ENCODE measurements at regions not wholly inside any gene's neighbourhood (a gene's known extent, or its start where the extent isn't known, plus 50 kb on each side); places are given as distances from the start of the nearest gene placed in this dataset.
"Not testable (repeated sequence)": the region's sequence is repeated elsewhere in the genome, so short reads cannot be mapped to it uniquely, and the experiment has no call there.

- DNase-seq (ENCODE audit: low spot score), result not testable (repeated sequence)
These were observed 145.6 kb upstream of the LMCD1 start for GRCh38 chr3:8356066-8356465.

DNA sequence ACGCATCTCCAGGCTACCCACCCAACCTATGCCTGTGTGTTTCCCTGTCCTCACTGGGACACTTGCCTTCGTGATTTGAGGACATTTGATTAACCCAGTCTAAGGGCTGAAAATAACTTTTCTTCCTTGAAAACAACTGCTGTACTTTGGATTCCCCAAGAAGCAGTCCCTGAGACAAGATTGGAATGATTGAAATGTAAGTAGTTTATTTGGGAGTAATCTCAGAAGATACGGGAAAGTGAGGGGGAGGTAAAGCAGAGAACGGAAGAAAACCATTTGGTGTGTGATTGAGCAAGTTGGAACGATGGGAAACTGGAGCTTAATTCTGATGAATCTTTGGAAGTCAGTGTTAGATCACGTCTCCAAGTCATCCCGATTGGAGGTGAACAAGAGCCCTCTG lies 143.8 kb upstream of the LMCD1 start:
- DNase-seq (ENCODE audit: low spot score), result no peak

DNA sequence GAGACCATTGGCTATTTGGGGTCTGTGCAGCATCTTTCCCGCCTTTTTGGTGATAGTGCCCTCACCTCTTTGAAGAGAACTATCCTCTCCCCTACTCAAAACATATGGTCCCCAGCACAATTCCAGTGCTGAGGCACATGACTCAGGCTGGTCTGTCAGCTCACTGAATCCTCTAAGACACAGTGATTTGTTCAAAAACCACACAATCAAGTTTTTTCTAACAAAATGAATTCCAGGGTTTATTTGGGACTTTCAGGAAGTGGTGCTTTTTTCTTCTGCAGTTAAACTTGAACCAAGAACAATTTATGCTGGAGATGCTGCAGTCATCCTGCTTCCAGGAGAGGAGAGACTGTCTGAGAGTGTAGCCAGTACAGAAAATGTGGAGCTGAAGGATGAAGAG lies 142.5 kb upstream of the LMCD1 start:
- no peak for DNase-seq (ENCODE audit: low spot score)

DNA sequence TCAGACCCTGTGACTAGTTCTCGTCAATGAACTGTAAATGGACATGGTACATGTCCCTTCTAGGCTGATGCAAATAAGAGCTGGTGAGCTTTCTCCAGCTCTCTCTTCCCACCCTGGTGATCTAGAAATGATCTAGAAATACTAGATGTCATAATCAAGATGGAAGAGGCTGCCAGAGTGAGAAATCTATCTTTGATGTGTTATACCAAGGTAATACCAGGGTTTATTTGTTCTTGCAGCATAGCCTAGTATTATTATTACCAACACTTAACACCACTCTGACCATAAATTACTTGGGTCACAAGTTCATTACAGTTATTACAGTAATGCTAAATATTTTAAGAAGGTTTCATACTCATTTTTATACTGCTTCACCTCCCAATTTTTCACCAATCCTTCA lies 138.4 kb upstream of the LMCD1 start:
- no peak for DNase-seq (ENCODE audit: low spot score)

DNA sequence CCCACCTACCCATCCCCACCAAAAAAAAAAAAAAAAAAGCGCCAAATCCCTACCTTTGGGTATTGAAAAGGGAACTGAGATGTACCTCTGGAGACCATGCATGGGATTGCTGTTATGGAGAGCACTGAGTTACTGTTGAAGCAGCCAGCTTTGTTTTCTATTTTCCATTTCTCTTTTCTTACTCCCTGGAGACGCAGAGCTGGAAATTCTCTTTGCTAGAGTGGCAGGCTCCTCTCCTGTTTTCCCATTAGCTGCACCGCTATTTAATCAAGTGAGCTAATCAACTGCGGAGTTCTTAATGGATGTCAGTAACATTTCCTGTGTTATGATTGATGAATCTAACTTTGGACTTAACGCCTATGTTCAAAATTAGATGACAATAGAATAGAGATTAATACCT lies 136.1 kb upstream of the LMCD1 start:
- DNase-seq (ENCODE audit: low spot score), result no peak

DNA sequence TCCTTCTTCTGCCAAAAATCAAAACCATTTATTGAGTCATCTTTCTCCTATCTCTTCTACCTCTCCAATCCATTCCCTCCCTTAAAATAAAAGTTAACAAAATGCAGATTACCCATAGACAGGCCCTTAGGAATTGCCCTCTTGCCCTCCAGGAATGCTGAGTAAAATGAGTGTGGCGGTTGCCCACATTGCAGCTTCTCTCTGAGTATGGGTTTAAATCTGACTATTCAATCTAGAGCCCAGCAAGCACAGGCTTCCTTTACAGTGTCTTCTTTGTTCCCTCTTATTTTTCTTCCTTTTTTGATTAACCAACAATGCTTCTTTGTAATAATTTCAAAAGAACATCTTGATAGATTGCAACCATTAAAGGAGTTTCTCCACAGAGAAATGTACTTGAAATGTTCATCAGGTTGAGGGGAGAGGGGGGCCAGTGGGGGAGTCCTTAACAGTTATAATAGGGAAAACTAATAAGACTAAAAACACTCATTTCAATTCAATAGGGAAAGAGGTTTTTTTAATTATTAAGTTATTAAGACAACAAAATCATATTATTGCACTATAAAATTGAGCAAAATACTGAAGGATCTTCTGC lies 135.3 kb upstream of the LMCD1 start:
- DNase-seq (ENCODE audit: low spot score), result no peak

DNA sequence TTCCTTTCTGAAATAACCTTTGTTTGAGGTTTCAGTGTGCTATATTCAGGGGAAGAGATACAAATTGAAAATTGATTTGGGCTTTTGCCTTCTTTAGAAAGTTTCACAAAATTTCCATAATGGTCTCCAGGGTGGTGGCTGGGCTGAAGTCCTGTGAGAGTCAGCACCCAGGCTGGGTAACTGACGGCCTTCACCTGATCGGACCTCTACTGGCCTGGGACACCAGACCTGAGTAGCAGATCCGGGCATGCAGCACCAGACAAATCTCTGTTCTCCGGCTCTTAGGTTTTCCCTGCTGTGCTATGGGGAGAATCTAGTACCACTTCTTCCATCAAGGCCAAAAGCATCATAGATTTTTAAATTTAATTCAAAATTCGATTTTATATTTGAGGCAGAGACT lies 133.0 kb upstream of the LMCD1 start:
- no peak for DNase-seq (ENCODE audit: low spot score)

GRCh38 chr3:8369638-8370037 lies 132.0 kb upstream of the LMCD1 start:
- DNase-seq (ENCODE audit: low spot score), result no peak

GRCh38 chr3:8371085-8371551 lies 130.5 kb upstream of the LMCD1 start:
- peak; percentile 28 for DNase-seq (ENCODE audit: low spot score)

DNA sequence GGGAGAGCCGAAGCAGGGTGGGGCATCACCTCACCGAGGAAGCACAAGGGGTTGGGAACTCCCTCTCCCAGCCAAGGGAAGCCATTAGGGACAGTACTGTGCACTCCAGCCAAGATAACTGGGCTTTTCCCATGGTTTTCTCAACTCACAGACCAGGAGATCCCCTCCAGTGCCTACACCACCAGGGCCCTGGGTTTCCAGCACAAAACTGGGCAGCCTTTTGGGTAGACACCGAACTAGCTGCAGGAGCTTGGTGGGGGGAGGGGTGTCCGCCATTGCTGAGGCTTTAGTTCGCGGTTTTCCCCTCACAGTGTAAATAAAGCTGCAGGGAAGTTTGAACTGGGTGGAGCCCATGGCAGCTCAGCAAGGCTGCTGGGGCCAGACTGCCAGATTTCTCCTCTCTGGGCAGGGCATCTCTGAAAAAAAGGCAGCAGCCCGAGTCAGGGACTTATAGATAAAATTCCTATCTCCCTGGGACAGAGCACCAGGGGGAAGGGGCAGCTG lies 129.6 kb upstream of the LMCD1 start:
- DNase-seq (ENCODE audit: low spot score), result no peak

- DNase-seq (ENCODE audit: low spot score), result no peak
These were observed 120.5 kb upstream of the LMCD1 start for GRCh38 chr3:8380904-8381704.

GRCh38 chr3:8385848-8386620 lies 115.6 kb upstream of the LMCD1 start:
- peak; percentile 26 for DNase-seq (ENCODE audit: low spot score)

- no peak for DNase-seq (ENCODE audit: low spot score)
These were observed 114.1 kb upstream of the LMCD1 start for GRCh38 chr3:8387571-8387970.

- DNase-seq (ENCODE audit: low spot score), result no peak
These were observed 101.9 kb upstream of the LMCD1 start for GRCh38 chr3:8399686-8400085.

- no peak for DNase-seq (ENCODE audit: low spot score)
These were observed 100.7 kb upstream of the LMCD1 start for GRCh38 chr3:8400911-8401310.

DNA sequence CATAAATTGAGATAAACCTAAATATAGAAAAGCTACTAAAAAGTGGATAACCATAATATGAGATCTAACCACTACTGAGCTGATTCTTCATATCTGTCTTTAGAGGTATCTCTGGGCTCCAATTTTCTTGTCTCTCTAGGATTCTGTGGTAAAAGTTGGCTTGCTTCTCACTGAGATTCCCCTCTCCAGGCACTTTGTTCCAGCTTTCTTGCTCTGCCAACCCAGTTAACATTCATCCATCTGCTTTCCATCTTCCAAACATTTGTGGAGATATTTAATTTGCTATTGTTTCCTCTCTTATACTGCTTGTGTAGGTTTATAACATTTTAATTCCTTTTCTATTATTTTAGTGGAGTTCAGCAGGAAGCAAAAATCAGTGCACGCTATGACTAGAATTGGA lies 97.6 kb upstream of the LMCD1 start:
- no peak for DNase-seq (ENCODE audit: low spot score)

GRCh38 chr3:8405144-8405543 lies 96.5 kb upstream of the LMCD1 start:
- DNase-seq (ENCODE audit: low spot score), result no peak

GRCh38 chr3:8406479-8406878 lies 95.1 kb upstream of the LMCD1 start:
- DNase-seq (ENCODE audit: low spot score), result no peak

DNA sequence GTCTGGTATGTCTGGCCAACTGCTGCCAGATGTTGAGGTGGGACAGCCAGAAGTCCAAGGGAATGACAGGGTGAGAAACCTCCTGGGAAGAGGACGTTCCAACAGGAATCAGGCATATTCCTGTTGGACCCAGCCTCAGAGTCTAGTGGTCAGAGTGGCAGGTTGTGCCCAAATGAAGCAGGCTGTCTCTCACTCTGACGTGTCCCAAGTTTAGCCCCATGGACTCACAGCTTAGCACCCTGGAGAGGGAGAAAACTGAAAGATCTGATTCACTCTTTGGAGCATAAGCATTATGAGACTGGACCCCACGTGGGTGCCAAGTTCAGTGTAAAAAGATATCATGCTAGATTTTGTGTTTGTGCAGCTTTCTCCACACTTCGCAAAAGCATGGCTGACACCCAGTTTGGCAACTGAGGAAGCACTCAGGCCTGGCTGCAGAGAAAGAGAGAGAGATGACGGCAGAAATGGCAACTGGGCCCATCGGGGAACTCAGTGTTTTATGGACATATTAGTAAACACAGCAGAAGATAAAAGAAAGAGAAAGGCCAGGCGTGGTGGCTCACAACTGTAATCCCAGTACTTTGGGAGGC lies 88.2 kb upstream of the LMCD1 start:
- no peak for DNase-seq (ENCODE audit: low spot score)

DNA sequence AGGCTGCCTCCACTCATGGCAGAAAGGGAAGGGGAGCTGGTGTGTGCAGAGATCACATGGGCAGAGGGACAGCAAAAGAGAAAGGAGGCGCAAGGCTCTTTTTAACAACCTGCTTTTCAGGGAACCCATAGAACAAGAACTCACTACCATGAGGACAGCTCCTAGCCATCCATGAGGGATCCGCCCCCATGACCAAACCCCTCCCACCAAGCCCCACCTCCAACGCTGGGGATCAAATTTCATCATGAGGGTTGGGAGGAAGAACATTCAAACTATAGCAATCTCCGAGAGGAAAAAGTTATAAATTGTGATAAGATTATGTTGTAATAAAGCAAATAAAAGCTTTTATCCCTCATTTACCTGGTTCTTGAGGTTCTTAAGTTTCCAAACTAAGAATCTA lies 84.7 kb upstream of the LMCD1 start:
- no peak for DNase-seq (ENCODE audit: low spot score)

- DNase-seq (ENCODE audit: low spot score), result no peak
These were observed 81.0 kb upstream of the LMCD1 start for GRCh38 chr3:8420612-8421011.

DNA sequence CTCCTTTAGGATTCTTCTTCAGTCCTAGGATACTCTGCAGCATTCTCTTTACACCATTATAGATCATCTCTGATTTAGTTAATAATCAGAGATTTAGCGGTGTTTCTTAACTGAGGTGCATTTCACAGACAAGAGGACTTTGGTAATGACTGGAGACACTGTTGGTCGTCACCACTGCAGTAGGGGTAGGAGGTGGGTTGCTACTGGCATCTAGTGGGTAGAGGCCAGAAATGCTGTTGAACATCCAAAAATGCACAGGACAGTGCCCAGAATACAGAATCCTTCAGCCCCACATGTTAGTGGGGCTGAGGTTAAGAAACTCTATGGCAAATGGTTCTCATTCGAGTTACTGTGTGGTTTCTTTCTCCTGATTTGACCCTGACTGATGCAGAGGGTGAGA lies 80.4 kb upstream of the LMCD1 start:
- DNase-seq (ENCODE audit: low spot score), result no peak

DNA sequence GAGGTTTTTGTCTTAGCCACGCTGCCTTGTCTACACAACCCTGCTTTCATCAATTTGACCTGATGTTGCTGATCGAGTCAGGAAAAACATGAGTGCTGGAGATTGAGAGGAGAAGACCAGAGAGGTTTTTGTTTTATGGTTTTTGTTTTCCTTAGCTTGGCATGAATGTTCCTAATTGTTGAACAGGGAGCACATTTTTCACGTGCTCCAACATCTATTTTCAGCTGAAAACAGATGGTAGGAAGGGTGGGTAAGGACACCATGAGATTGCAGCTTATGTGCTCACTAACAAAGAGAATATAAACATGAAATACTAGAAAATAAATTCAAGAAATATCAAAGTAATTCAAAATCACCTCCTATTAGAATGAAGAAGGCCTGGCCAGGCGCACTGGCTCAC lies 79.9 kb upstream of the LMCD1 start:
- no peak for DNase-seq (ENCODE audit: low spot score)
